ENCODE measurements at regions not wholly inside any gene's neighbourhood (a gene's known extent, or its start where the extent isn't known, plus 50 kb on each side); places are given as distances from the start of the nearest gene placed in this dataset.

DNA sequence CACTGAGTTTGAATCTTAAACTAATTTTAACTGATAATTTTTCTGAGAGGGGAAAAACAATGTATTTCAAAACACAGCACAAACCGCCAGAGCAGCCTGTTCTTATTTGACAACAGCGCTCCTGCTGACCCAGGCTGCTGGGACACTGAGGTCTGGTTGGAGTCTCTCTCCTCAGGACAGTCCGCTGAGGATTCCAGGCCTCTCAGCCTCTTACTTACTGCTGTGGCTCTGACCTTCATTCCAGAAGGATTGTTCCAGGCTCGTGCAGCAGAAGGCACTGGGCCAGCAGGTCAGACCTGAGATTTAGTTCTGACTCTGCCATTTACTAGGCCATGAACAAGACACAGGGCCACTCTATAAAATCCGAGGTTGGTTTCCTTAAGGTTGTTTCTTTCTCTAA, 393.6 kb downstream of the TDRD3 start:
- H3K27ac Mint-ChIP-seq, result no peak overlapping the region
- no peaks in the 10 kb centered on the region for H3K36me3 Mint-ChIP-seq
- no peak overlapping the region for H3K4me3 Mint-ChIP-seq
- peak; percentile 89 for ATAC-seq
- no peaks in the 10 kb centered on the region for H3K27me3 Mint-ChIP-seq (ENCODE audit: low read depth)
- ChIA-PET POLR2A (no interaction called here), CTCF (no interaction called here)
- H3K9me3 Mint-ChIP-seq, result no peaks in the 10 kb centered on the region
- DNase-seq (ENCODE audit: low spot score), result peak; percentile 17
- peaks cover 23% of the 10 kb centered on the region for H3K4me1 Mint-ChIP-seq
- TF ChIP-seq GTF2I (CRISPR knock-in tag; conservative IDR thresholded peaks at IDR 0.05), result no peak
- TF ChIP-seq, protein P1, sequence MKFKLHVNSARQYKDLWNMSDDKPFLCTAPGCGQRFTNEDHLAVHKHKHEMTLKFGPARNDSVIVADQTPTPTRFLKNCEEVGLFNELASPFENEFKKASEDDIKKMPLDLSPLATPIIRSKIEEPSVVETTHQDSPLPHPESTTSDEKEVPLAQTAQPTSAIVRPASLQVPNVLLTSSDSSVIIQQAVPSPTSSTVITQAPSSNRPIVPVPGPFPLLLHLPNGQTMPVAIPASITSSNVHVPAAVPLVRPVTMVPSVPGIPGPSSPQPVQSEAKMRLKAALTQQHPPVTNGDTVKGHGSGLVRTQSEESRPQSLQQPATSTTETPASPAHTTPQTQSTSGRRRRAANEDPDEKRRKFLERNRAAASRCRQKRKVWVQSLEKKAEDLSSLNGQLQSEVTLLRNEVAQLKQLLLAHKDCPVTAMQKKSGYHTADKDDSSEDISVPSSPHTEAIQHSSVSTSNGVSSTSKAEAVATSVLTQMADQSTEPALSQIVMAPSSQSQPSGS (CRISPR knock-in tag; IDR thresholded peaks at IDR 0.05; ENCODE audit: borderline replicate concordance, low read depth), result no peak
- no peak for TF ChIP-seq CTCF (IDR thresholded peaks at IDR 0.05)
- TF ChIP-seq PREB (CRISPR knock-in tag; IDR thresholded peaks at IDR 0.05; ENCODE audit: borderline replicate concordance), result no peak
- TF ChIP-seq STAT6 (CRISPR knock-in tag; conservative IDR thresholded peaks at IDR 0.05; ENCODE audit: low read depth), result no peak
- TF ChIP-seq JAZF1 (CRISPR knock-in tag; IDR thresholded peaks at IDR 0.05), result no peak
- TF ChIP-seq ZNF317 (CRISPR knock-in tag; IDR thresholded peaks at IDR 0.05; ENCODE audit: borderline replicate concordance, low read depth), result no peak
- TF ChIP-seq TCF7 (CRISPR knock-in tag; IDR thresholded peaks at IDR 0.05; ENCODE audit: low read depth), result no peak
- no peak for TF ChIP-seq ZSCAN18 (CRISPR knock-in tag; IDR thresholded peaks at IDR 0.05)
- no peak for TF ChIP-seq PRDM15 (CRISPR knock-in tag; IDR thresholded peaks at IDR 0.05)
- TF ChIP-seq, protein P2, sequence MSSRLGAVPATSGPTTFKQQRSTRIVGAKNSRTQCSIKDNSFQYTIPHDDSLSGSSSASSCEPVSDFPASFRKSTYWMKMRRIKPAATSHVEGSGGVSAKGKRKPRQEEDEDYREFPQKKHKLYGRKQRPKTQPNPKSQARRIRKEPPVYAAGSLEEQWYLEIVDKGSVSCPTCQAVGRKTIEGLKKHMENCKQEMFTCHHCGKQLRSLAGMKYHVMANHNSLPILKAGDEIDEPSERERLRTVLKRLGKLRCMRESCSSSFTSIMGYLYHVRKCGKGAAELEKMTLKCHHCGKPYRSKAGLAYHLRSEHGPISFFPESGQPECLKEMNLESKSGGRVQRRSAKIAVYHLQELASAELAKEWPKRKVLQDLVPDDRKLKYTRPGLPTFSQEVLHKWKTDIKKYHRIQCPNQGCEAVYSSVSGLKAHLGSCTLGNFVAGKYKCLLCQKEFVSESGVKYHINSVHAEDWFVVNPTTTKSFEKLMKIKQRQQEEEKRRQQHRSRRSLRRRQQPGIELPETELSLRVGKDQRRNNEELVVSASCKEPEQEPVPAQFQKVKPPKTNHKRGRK (CRISPR knock-in tag; IDR thresholded peaks at IDR 0.05; ENCODE audit: borderline replicate concordance), result no peak
- TF ChIP-seq, protein P3, sequence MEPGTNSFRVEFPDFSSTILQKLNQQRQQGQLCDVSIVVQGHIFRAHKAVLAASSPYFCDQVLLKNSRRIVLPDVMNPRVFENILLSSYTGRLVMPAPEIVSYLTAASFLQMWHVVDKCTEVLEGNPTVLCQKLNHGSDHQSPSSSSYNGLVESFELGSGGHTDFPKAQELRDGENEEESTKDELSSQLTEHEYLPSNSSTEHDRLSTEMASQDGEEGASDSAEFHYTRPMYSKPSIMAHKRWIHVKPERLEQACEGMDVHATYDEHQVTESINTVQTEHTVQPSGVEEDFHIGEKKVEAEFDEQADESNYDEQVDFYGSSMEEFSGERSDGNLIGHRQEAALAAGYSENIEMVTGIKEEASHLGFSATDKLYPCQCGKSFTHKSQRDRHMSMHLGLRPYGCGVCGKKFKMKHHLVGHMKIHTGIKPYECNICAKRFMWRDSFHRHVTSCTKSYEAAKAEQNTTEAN (CRISPR knock-in tag; IDR thresholded peaks at IDR 0.05), result no peak
- TF ChIP-seq ELF4 (CRISPR knock-in tag; IDR thresholded peaks at IDR 0.05; ENCODE audit: low read depth), result no peak
- TF ChIP-seq, protein P4, sequence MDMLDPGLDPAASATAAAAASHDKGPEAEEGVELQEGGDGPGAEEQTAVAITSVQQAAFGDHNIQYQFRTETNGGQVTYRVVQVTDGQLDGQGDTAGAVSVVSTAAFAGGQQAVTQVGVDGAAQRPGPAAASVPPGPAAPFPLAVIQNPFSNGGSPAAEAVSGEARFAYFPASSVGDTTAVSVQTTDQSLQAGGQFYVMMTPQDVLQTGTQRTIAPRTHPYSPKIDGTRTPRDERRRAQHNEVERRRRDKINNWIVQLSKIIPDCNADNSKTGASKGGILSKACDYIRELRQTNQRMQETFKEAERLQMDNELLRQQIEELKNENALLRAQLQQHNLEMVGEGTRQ (CRISPR knock-in tag; IDR thresholded peaks at IDR 0.05), result no peak
- TF ChIP-seq USF1 (CRISPR knock-in tag; IDR thresholded peaks at IDR 0.05), result no peak
- no peak for TF ChIP-seq ZMAT4 (CRISPR knock-in tag; IDR thresholded peaks at IDR 0.05)
- TF ChIP-seq SMAD4 (CRISPR knock-in tag; IDR thresholded peaks at IDR 0.05), result no peak
- no peak for TF ChIP-seq CBFB (CRISPR knock-in tag; IDR thresholded peaks at IDR 0.05; ENCODE audit: low read depth)

Data from WTC11 (cell line).